ENCODE measurements at regions not wholly inside any gene's neighbourhood (a gene's known extent, or its start where the extent isn't known, plus 50 kb on each side); places are given as distances from the start of the nearest gene placed in this dataset.

DNA sequence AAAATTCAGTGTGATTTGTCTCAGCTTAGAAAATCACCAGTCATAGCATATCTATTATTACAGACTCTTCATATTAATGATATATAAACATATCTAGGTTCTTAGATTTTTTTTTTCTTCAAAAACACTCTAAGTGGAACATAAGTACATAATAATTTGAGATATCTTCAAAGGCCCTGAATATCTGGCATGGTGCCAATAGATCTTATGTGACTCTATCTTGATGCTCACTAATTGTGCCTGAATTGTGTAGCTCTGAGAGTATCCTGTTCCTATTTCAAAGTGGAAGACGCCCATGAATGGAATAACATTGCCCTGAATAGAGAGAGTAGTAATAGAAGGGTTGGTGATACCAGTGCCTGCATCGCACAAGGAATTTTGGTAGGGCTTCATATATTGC is 1312.7 kb upstream of the USP15 start:
- no peaks in the 10 kb centered on the region for H3K27me3 ChIP-seq (ENCODE audit: insufficient read depth, low read length)
- no peaks in the 10 kb centered on the region for H3K36me3 ChIP-seq (ENCODE audit: insufficient read depth, low read depth, low read length)
- H3K4me3 ChIP-seq (ENCODE audit: low read length) = no peak overlapping the region
- H3K9me3 ChIP-seq (ENCODE audit: insufficient read depth, low read depth, low read length) = no peaks in the 10 kb centered on the region
- no peaks in the 10 kb centered on the region for H3K4me1 ChIP-seq (ENCODE audit: insufficient read depth, low read length)
- no peak overlapping the region for H3K27ac ChIP-seq (ENCODE audit: low read length)
- H3K9ac ChIP-seq (ENCODE audit: low read depth, low read length) = no peak overlapping the region

DNA sequence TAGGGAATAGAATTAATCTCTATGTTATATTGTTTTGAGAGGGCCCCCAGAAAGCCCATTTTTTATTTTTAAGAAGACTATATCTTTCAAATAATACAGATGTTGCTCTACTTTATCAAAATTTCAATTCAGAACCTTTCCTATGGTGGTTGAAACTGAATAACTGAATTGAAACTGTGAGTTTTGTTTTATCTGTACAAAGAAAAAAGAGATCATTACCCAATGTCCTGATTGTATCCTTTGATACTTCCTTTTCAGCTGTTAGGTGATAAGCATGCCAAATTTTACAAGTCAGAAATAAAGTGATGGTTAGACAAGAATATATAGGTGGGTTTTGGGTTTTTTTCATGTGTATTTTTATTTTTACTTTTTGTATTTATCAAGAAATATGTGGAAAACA is 1293.1 kb upstream of the USP15 start:
- Histone ChIP-seq H3K36me3 (ENCODE audit: insufficient read depth, low read depth, low read length) (no peaks in the 10 kb centered on the region), H3K4me1 (ENCODE audit: insufficient read depth, low read length) (no peaks in the 10 kb centered on the region), H3K9ac (ENCODE audit: low read depth, low read length) (no peak overlapping the region), H3K27ac (ENCODE audit: low read length) (no peak overlapping the region), H3K27me3 (ENCODE audit: insufficient read depth, low read length) (no peaks in the 10 kb centered on the region), H3K9me3 (ENCODE audit: insufficient read depth, low read depth, low read length) (no peaks in the 10 kb centered on the region), H3K4me3 (ENCODE audit: low read length) (no peak overlapping the region)

DNA sequence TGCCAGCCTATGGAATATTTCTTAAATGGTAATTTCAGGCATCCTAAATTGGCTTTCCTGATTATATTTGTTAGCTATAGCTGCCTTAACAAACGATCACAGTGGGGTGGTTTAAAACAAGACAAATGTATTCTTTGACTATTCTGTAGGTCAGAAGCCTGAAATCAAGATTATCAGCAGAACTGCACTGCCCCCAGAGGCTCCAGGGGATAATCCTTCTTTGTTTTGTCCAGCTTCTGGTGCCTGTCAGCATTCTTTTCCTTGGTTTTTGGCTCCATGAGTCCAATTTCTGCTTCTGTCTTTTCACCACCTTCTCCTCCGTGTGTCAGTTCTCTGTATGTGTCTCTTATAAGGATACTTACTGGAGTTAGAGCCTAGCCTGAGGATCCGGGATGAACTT is 1282.2 kb upstream of the USP15 start:
- Histone ChIP-seq H3K4me1 (ENCODE audit: insufficient read depth, low read length) (peaks cover 22% of the 10 kb centered on the region; the same call in 1 of the 2 replicates), H3K4me3 (ENCODE audit: low read length) (no peak overlapping the region), H3K27me3 (ENCODE audit: insufficient read depth, low read length) (no peaks in the 10 kb centered on the region), H3K36me3 (ENCODE audit: insufficient read depth, low read depth, low read length) (no peaks in the 10 kb centered on the region), H3K9me3 (ENCODE audit: insufficient read depth, low read depth, low read length) (no peaks in the 10 kb centered on the region), H3K27ac (ENCODE audit: low read length) (no peak overlapping the region), H3K9ac (ENCODE audit: low read depth, low read length) (no peak overlapping the region)

DNA sequence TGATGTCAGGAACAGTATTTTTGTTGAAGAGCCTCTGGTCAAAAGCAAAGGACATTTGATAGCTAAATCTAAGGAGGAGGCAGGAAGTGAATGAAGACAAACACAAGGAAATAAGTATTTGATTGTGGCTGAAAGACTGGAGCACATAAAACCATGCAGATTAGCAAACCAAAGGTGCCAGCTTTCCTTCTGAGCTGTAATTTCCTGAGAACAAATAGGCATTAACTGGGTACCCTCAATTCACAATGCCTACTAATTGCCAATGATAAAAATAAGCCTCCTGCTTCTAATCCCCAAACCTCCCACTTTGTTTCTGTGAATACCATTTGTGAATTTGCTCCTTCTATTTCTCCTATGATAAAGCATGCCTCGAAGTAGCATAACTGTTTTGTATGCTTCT is 1279.6 kb upstream of the USP15 start:
- H3K4me3 ChIP-seq (ENCODE audit: low read length) = no peak overlapping the region
- no peaks in the 10 kb centered on the region for H3K9me3 ChIP-seq (ENCODE audit: insufficient read depth, low read depth, low read length)
- no peak overlapping the region for H3K27ac ChIP-seq (ENCODE audit: low read length)
- H3K36me3 ChIP-seq (ENCODE audit: insufficient read depth, low read depth, low read length) = no peaks in the 10 kb centered on the region
- H3K9ac ChIP-seq (ENCODE audit: low read depth, low read length) = peak overlapping the region; percentile 29; the same call in 1 of the 2 replicates
- H3K4me1 ChIP-seq (ENCODE audit: insufficient read depth, low read length) = peaks cover 22% of the 10 kb centered on the region; the same call in 1 of the 2 replicates
- H3K27me3 ChIP-seq (ENCODE audit: insufficient read depth, low read length) = no peaks in the 10 kb centered on the region

DNA sequence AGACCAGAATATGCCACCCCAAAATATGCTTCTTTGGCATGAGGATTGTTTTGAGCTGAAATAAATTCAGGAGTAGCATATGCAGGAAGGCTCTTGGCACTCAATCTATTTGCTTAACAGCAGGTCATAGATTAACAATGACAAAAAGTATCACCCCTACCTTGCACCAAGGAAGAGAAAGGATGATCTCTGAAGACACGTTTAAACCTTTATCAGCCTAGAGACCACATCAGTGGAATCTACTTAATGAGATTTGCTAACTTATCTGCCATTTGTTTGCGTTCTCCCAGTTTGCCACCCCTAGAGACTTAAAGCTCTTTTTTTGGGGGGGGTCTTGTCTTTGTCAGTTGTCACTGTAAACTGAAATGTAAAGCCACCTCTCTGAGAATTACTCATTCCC is 1278.7 kb upstream of the USP15 start:
- Histone ChIP-seq H3K4me3 (ENCODE audit: low read length) (peak overlapping the region; percentile 13; the same call in 1 of the 2 replicates), H3K36me3 (ENCODE audit: insufficient read depth, low read depth, low read length) (no peaks in the 10 kb centered on the region), H3K9me3 (ENCODE audit: insufficient read depth, low read depth, low read length) (no peaks in the 10 kb centered on the region), H3K4me1 (ENCODE audit: insufficient read depth, low read length) (peaks cover 22% of the 10 kb centered on the region; the same call in 1 of the 2 replicates), H3K27me3 (ENCODE audit: insufficient read depth, low read length) (no peaks in the 10 kb centered on the region), H3K27ac (ENCODE audit: low read length) (no peak overlapping the region), H3K9ac (ENCODE audit: low read depth, low read length) (no peak overlapping the region)

DNA sequence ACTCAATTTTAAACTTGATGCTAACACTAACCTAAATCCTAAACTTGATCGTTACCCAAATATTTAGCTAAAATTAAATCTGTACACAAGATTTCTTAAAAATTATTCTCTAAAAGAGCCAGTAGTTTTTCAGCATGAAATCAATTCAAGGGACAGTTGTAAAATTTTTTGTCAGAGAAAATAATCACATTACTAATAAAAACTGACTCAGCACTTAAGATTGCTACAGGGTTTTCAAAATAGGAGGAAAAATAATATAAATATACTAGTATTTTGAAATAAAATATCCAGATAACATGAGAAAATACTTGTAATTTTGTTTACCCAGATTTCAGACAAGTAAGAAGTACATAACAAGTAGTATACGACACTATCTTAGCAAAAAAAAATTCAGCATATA is 1268.1 kb upstream of the USP15 start:
- H3K27ac ChIP-seq (ENCODE audit: low read length) = no peak overlapping the region
- no peaks in the 10 kb centered on the region for H3K27me3 ChIP-seq (ENCODE audit: insufficient read depth, low read length)
- H3K4me3 ChIP-seq (ENCODE audit: low read length) = no peak overlapping the region
- no peaks in the 10 kb centered on the region for H3K9me3 ChIP-seq (ENCODE audit: insufficient read depth, low read depth, low read length)
- H3K36me3 ChIP-seq (ENCODE audit: insufficient read depth, low read depth, low read length) = no peaks in the 10 kb centered on the region
- no peak overlapping the region for H3K9ac ChIP-seq (ENCODE audit: low read depth, low read length)
- no peaks in the 10 kb centered on the region for H3K4me1 ChIP-seq (ENCODE audit: insufficient read depth, low read length)

DNA sequence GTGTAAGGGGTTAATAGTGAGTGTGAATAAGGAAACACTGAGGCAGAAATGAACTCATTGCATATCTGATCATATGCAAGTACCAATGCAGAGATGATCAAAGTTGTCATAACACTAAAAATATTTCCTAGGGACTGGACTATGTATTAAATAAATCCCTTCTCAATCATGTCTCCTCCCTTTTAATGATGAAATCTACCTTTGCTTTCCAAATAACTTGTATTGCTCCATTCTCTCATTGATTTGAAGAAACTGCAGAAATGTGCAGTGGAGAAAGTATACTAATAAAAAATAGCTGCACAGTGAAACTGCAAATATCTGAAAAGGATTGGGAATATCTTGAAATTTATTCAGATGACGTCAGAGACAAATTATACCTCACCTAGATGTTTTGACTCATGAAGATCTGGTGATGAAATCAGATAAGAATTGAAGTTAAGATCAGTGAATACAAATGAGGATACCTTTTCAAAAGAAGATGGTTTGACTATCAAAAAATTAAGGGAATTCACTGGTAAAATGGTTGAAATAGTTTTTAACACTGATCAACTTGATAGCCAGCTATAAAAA is 1264.9 kb upstream of the USP15 start:
- Histone ChIP-seq H3K9ac (ENCODE audit: low read depth, low read length) (no peak overlapping the region), H3K27ac (ENCODE audit: low read length) (no peak overlapping the region), H3K4me1 (ENCODE audit: insufficient read depth, low read length) (no peaks in the 10 kb centered on the region), H3K4me3 (ENCODE audit: low read length) (no peak overlapping the region), H3K36me3 (ENCODE audit: insufficient read depth, low read depth, low read length) (no peaks in the 10 kb centered on the region), H3K27me3 (ENCODE audit: insufficient read depth, low read length) (no peaks in the 10 kb centered on the region), H3K9me3 (ENCODE audit: insufficient read depth, low read depth, low read length) (peaks cover 5% of the 10 kb centered on the region)

DNA sequence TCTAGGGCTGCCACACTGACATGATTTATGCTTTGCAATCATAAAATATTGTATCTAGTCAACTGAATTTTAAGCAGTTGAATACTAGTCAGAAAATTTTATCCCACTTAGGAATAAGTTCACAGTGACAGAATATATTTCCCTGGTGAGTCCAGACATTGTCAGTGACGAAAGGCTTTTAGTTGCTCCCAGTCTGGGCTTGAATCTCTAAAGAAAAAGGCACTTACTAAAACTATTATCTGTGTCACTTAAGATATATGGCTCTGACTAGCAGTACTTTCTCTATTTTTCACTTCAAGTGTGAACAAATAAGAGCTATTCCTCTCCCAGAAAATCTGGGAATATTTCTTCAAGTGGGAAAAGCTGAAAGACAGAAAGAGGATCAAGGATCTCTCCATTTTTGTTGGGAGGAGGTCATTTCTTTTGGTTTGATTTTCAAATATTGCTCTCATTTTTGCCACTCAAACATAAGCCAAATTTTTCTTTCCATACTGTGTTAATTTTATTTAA is 1262.3 kb upstream of the USP15 start:
- Histone ChIP-seq H3K36me3 (ENCODE audit: insufficient read depth, low read depth, low read length) (no peaks in the 10 kb centered on the region), H3K9ac (ENCODE audit: low read depth, low read length) (no peak overlapping the region), H3K27me3 (ENCODE audit: insufficient read depth, low read length) (no peaks in the 10 kb centered on the region), H3K9me3 (ENCODE audit: insufficient read depth, low read depth, low read length) (peaks cover 5% of the 10 kb centered on the region), H3K4me3 (ENCODE audit: low read length) (no peak overlapping the region), H3K4me1 (ENCODE audit: insufficient read depth, low read length) (no peaks in the 10 kb centered on the region), H3K27ac (ENCODE audit: low read length) (no peak overlapping the region)

DNA sequence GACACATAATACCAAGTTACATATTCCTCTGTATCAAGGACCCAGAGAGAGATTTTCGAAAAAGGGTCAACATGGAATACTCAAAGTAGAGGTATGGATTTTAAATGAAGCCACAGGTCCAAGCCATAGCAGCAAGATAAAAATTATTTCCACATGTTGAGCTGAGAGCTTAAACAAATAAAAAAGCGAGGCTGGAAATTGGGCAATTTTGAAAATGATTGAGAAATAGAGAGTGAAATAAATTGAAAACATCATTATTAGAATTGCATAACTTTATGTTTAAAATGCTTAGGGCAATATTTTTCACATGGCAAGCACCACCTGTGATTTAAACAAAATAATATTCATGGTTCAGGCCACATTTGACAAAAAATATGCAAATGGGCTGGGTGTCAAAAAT is 1251.0 kb upstream of the USP15 start:
- no peaks in the 10 kb centered on the region for H3K4me1 ChIP-seq (ENCODE audit: insufficient read depth, low read length)
- H3K4me3 ChIP-seq (ENCODE audit: low read length) = no peak overlapping the region
- no peaks in the 10 kb centered on the region for H3K9me3 ChIP-seq (ENCODE audit: insufficient read depth, low read depth, low read length)
- H3K27me3 ChIP-seq (ENCODE audit: insufficient read depth, low read length) = no peaks in the 10 kb centered on the region
- H3K9ac ChIP-seq (ENCODE audit: low read depth, low read length) = no peak overlapping the region
- no peaks in the 10 kb centered on the region for H3K36me3 ChIP-seq (ENCODE audit: insufficient read depth, low read depth, low read length)
- H3K27ac ChIP-seq (ENCODE audit: low read length) = no peak overlapping the region

DNA sequence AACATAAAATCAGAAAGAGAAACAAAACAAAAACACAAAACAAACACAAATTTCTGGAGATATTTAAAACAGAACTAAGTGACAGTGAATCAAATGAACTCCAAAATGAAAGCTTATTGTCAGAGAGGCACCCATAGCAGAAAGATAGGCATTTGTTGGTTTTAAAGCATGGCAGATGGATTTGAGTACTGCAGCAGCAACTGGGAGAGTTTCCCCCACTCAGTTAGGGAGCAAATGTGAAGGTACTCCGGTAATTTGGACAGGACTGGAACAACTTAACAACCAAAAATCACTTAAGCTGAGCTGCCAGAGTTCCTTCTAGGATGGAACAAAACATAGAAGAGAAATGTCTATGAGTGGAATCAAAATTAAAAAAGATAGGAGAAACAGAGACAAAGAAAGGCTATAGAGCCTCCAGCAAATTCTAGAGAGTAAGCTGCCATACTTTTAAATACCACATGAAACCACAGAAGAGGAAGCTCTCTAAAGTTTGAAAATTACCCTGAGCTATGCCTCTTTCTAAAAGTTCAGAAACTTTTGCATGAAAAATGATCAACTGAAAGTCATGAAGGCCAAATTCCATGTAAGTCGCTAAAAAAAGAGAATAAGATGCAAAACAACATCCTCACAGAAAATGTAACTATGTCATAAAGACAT is 1248.3 kb upstream of the USP15 start:
- Histone ChIP-seq H3K27me3 (ENCODE audit: insufficient read depth, low read length) (no peaks in the 10 kb centered on the region), H3K27ac (ENCODE audit: low read length) (no peak overlapping the region), H3K36me3 (ENCODE audit: insufficient read depth, low read depth, low read length) (no peaks in the 10 kb centered on the region), H3K4me3 (ENCODE audit: low read length) (no peak overlapping the region), H3K9me3 (ENCODE audit: insufficient read depth, low read depth, low read length) (no peaks in the 10 kb centered on the region), H3K4me1 (ENCODE audit: insufficient read depth, low read length) (no peaks in the 10 kb centered on the region), H3K9ac (ENCODE audit: low read depth, low read length) (no peak overlapping the region)

DNA sequence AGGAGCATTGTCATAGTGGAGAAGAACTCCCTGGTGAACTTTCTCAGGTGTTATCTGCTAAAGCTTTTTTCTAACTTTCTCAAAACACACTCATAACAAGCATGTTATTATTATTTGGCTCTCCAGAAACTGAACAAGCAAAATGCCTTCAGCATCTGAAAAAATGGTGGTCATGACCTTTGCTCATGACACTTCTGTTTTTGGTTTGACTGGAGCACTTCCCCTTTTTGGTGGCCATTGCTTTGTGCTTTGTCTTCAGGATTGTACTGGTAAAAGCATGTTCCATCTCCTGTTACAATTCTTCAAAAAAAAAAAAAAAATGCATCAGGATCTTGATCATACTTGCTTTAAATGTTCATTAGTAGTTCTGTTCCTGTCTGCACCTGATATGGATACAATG is 1241.6 kb upstream of the USP15 start:
- H3K4me3 ChIP-seq (ENCODE audit: low read length) = no peak overlapping the region
- no peak overlapping the region for H3K9ac ChIP-seq (ENCODE audit: low read depth, low read length)
- H3K9me3 ChIP-seq (ENCODE audit: insufficient read depth, low read depth, low read length) = peaks cover 10% of the 10 kb centered on the region; the same call in 1 of the 2 replicates
- no peaks in the 10 kb centered on the region for H3K27me3 ChIP-seq (ENCODE audit: insufficient read depth, low read length)
- no peaks in the 10 kb centered on the region for H3K36me3 ChIP-seq (ENCODE audit: insufficient read depth, low read depth, low read length)
- H3K4me1 ChIP-seq (ENCODE audit: insufficient read depth, low read length) = no peaks in the 10 kb centered on the region
- H3K27ac ChIP-seq (ENCODE audit: low read length) = no peak overlapping the region

DNA sequence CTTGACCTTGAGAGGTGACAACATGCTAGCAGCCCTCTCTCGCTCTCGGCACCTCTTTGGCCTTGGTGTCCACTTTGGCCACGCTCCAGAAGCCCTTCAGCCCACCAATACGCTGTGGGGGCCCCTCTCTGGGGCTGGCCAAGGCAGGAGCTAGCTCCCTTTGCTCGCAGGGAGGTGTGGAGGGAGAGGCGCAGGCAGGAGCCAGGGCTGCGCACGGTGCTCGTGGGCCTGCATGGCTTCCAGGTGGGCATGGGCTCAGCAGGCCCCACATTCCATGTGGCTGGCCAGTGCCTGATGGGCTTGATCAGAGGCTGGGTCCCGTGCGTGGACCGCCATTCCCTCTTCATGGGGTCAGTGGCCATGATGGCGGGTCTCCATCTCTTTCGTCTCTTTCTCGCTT is 1237.0 kb upstream of the USP15 start:
- Histone ChIP-seq H3K27me3 (ENCODE audit: insufficient read depth, low read length) (no peaks in the 10 kb centered on the region), H3K9ac (ENCODE audit: low read depth, low read length) (no peak overlapping the region), H3K9me3 (ENCODE audit: insufficient read depth, low read depth, low read length) (peaks cover 13% of the 10 kb centered on the region; the same call in 1 of the 2 replicates), H3K27ac (ENCODE audit: low read length) (no peak overlapping the region), H3K4me3 (ENCODE audit: low read length) (no peak overlapping the region), H3K36me3 (ENCODE audit: insufficient read depth, low read depth, low read length) (no peaks in the 10 kb centered on the region), H3K4me1 (ENCODE audit: insufficient read depth, low read length) (no peaks in the 10 kb centered on the region)

Measured in iPS-20b (cell line).